Activated T-helper 1 cell treated with anti-CD3 and anti-CD28 coated beads, Interleukin-2, amount 50 U/mL, for 16 hours (primary cell): ENCODE measurements at regions not wholly inside any gene's neighbourhood (a gene's known extent, or its start where the extent isn't known, plus 50 kb on each side); places are given as distances from the start of the nearest gene placed in this dataset.

ENCODE experiments used
- DNase-seq, 2 donors: peaks; one replicate each; pipeline ENCODE4 v3.0.0-alpha.2; 2020; ENCODE audit warnings: low read depth in 1 of 2, low spot score in 1 of 2

GRCh38 chr2:40783704-40784103 lies 331.8 kb upstream of the SLC8A1 start:
- DNase-seq, result no peak

- no peak for DNase-seq
Observed at GRCh38 chr2:40786636-40787035, 334.7 kb upstream of the SLC8A1 start.

- DNase-seq, result no peak
Observed at GRCh38 chr2:40797120-40797519, 345.2 kb upstream of the SLC8A1 start.

- no peak for DNase-seq
Observed at GRCh38 chr2:40803900-40804299, 352.0 kb upstream of the SLC8A1 start.

GRCh38 chr2:40809156-40809555 lies 357.3 kb upstream of the SLC8A1 start:
- no peak for DNase-seq

GRCh38 chr2:40814616-40815015 lies 362.7 kb upstream of the SLC8A1 start:
- no peak for DNase-seq

- DNase-seq, result no peak
Observed at GRCh38 chr2:40820319-40820718, 368.4 kb upstream of the SLC8A1 start.

- DNase-seq, result no peak
Observed at GRCh38 chr2:40823478-40823877, 371.6 kb upstream of the SLC8A1 start.

GRCh38 chr2:40824278-40824677 lies 372.4 kb upstream of the SLC8A1 start:
- DNase-seq, result no peak

GRCh38 chr2:40827392-40827791 lies 375.5 kb upstream of the SLC8A1 start:
- no peak for DNase-seq

GRCh38 chr2:40831321-40831873 lies 379.5 kb upstream of the SLC8A1 start:
- DNase-seq, result no peak

- DNase-seq, result no peak
Observed at GRCh38 chr2:40841856-40842255, 390.0 kb upstream of the SLC8A1 start.

- no peak for DNase-seq
Observed at GRCh38 chr2:40844353-40845277, 392.7 kb upstream of the SLC8A1 start.

GRCh38 chr2:40851661-40852060 lies 399.8 kb upstream of the SLC8A1 start:
- no peak for DNase-seq

GRCh38 chr2:40859617-40860016 lies 407.7 kb upstream of the SLC8A1 start:
- no peak for DNase-seq

- DNase-seq, result no peak
Observed at GRCh38 chr2:40867829-40868228, 415.9 kb upstream of the SLC8A1 start.

GRCh38 chr2:40872580-40872979 lies 420.7 kb upstream of the SLC8A1 start:
- no peak for DNase-seq

GRCh38 chr2:40874380-40874779 lies 422.5 kb upstream of the SLC8A1 start:
- DNase-seq, result no peak

GRCh38 chr2:40877734-40878288 lies 425.9 kb upstream of the SLC8A1 start:
- no peak for DNase-seq

GRCh38 chr2:40879305-40879704 lies 427.4 kb upstream of the SLC8A1 start:
- DNase-seq, result no peak

- DNase-seq, result no peak
Observed at GRCh38 chr2:40886100-40886499, 434.2 kb upstream of the SLC8A1 start.

- no peak for DNase-seq
Observed at GRCh38 chr2:40886655-40887054, 434.8 kb upstream of the SLC8A1 start.
